ENCODE measurements at regions not wholly inside any gene's neighbourhood (a gene's known extent, or its start where the extent isn't known, plus 50 kb on each side); places are given as distances from the start of the nearest gene placed in this dataset.
"Not testable (repeated sequence)": the region's sequence is repeated elsewhere in the genome, so short reads cannot be mapped to it uniquely, and the experiment has no call there.

DNA sequence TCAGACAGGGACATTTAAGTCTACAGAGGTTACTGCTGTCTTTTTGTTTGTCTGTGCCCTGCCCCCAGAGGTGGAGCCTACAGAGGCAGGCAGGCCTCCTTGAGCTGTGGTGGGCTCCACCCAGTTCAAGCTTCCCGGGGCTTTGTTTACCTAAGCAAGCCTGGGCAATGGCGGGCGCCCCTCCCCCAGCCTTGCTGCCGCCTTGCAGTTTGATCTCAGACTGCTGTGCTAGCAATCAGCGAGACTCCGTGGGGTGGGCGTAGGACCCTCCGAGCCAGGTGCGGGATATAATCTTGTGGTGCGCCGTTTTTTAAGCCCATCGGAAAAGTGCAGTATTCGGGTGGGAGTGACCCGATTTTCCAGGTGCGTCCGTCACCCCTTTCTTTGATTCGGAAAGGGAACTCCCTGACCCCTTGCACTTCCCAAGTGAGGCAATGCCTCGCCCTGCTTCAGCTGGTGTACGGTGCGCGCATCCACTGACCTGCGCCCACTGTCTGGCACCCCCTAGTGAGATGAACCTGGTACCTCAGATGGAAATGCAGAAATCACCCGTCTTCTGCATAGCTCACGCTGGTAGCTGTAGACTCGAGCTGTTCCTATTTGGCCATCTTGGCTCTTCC lies 134.1 kb upstream of the KITLG start:
- not testable (repeated sequence) for DNase-seq (ENCODE audit: low read depth in 3 of 3)

DNA sequence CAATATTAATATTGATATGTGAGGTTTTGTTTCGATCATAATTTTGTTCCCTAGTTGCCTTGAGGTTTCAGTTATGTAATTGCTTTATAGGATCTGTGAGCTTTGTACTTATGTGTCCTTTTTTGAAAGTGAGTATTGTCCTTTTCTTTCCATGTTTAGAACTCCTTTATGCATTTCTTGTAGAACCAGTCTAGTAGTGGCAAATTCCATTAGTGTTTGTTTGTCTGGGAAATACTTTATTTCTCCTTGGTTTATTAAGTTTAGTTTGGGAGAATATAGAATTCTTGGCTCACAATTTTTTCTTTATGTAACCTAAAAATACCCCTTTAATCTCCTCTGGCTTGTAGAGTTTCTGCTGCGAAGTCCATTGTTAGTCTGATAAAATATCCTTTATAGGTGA lies 127.5 kb upstream of the KITLG start:
- DNase-seq (ENCODE audit: low read depth in 3 of 3): no peak

DNA sequence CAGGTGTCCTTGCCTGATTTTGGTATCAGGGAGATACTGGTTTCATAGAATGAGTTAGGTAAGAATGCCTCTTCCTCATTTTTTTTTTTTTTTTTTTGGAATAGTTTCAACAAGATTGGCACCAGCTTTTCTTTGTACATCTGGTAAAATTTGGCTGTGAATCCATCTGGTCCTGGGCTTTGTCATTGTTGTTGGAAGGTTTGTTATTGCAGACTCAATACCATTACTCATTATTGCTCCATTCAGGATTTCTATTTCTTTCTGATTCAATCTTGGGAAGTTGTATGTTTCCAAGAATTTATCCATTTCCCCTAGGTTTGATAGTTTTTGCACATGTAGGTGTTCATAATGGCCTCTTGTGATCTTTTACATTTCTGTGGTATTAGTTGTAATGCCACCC lies 126.0 kb upstream of the KITLG start:
- DNase-seq (ENCODE audit: low read depth in 3 of 3): no peak

DNA sequence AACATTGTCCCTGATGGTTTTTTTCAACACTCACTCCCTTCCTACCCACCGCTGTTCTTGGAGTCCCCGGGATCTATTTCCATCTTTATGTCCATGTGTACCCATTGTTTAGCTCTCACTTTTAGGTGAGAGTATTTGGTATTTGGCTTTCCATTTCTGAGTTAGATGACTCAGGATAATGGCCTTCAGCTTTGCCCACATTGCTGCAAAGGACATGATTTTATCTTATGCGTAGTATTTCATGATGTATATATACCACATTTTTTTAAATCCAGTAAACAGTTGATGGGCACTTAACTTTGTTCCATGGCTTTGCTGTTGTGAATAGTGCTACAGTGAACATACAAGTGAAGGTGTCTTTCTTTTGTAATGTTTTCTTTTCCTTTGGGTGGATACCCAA lies 123.5 kb upstream of the KITLG start:
- DNase-seq (ENCODE audit: low read depth in 3 of 3): no peak

DNA sequence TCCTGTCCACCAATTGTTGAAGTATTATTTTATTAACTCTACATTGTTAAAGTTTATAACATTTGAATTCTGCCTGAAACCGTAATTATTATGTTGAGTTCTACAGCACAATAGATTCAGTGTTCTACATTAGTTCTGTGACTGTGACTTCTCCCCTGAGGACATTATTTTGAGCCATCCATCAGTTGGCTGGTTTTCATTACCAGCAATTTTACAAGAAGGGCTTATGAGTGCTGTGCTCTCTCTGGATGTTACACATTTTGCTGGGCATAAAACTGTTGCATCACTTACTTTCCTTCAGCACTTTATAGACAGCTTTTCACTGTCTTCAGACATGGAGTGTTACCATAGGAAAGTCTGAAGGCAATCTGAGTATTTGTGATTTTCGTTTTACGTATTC lies 118.2 kb upstream of the KITLG start:
- no peak for DNase-seq (ENCODE audit: low read depth in 3 of 3)

DNA sequence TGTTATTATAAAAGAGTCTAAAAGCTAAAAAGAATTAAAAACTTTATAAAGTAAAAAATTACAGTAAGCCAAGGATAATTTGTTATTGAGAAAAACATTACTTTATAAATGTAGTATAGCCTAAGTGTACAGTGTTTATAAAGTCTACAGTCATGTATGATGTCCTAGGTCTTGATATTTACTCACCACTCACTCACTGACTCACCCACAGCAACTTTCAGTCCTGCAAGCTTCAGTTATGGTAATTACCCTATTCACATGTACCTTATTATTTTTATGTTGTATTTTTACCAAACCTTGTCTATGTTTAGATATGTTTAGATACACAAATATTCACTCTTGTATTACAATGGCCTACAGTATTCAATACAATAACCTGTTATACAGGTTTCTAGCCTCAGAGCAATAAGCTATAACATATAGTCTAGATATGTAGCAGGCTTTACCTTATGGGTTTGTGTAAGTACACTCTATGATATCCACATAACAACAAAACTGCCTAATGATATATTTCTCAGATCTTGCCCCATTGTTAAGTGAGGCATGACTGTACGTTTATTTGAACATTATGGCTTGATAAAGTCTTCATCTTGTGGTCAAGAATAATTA lies 113.7 kb upstream of the KITLG start:
- DNase-seq (ENCODE audit: low read depth in 3 of 3): no peak

DNA sequence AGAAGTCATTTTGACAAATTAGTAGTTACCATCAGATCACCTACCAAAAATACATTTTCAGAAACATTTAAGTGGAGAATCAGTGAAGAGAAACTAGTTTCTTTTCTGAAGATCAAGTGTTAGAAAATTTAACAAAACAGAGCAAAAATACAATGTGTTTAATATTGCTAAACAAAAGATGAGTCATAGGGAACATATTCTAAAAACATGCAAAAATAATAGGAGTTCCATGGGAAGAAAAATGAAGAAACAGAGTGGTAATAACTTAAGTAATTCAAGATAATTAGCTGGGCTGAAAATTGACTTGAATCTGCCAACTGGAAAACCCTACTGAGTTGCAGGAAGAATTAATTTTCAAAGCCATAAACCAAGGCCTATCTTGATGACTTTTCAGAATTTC lies 111.5 kb upstream of the KITLG start:
- no peak for DNase-seq (ENCODE audit: low read depth in 3 of 3)

DNA sequence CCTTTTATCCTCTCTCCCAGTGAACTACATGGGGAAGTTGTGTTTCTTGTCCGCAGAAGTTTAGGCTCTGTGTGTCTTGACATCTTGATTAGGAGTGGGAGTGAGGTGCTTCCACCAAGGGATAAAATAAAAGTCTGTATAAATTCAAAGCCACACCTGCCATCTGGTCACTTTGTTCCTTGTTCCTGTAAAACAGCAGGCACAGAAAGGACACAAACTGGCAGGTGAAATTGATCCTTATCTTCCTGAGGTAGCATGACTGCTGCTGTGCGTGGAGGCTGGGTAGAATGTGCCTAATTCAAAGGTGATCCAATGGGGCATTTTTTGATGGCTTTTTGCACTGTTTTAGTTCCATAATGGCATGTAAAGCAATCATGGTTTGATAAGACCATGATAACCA lies 104.3 kb upstream of the KITLG start:
- DNase-seq (ENCODE audit: low read depth in 3 of 3): no peak

DNA sequence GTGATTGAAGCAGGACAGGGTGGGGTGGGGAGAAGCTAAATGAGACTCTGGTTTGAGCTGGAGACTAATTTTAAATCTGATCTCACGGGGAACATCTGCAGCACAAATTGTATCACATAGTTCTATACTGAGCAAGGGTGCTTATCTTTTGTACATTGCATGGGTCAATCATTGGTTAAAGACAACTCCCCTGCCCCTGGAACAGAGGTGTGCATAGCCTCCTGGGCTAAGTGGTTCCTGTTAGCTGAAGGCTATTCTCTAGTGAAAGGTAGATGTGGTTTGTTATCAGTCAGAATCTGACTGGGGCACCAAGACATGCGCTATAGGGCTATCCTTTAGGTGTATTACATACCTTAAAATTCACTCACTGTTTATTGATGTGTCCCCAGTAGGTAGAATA lies 103.9 kb upstream of the KITLG start:
- DNase-seq (ENCODE audit: low read depth in 3 of 3): no peak

DNA sequence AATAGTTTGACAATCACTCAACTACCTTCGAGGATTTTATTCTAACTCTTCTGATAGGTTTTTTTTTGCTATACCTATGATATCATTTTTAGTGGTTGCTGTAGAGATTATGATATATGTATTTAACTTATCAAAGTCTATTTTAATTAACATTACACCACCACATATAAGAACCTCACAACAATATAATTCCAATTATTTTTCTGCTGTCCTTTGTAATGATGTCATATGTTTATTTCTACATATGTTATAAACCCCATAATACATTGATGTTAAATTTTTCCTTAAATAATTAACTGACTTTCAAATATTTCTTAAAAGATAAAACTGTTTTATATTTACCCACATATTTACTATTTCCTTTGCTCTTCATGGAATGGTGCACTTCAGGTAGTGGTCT lies 103.4 kb upstream of the KITLG start:
- no peak for DNase-seq (ENCODE audit: low read depth in 3 of 3)

DNA sequence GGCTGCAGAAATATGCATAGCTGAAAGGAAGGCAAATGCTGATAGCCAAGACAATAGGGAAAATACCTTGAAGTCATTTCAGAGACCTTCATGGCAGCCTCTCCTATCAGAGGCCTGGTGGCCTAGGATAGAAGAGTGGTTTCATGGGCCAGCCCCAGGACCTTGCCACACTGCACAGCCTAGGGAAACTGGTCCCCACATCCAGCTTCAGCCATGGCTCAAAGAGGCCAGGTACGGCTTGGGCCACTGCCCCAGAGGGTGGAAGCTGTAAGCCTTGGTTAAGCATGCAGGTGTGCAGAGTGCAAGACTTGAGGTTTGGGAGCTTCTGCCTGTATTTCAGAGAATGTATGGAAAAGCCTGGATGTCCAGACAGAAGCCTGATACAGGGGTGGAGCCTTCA lies 101.0 kb upstream of the KITLG start:
- DNase-seq (ENCODE audit: low read depth in 3 of 3): no peak

DNA sequence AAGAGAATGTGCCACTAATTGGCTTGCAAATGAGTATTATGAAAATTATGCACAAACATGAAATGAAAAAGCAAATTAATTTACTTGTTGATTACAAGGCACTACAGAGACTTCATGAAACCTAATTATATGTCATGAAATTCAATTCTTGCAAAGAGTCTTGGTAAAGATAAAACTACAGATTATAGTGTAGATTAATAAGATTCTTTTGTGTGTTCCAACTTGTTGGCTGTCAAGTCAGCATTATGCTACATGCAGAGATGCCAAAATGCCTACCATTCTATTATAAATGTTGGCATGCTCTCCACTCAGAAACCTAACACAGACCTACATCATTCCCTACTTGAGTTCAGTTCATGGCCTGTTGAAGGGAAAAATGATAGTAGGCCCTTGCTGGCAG lies 97.2 kb upstream of the KITLG start:
- no peak for DNase-seq (ENCODE audit: low read depth in 3 of 3)

DNA sequence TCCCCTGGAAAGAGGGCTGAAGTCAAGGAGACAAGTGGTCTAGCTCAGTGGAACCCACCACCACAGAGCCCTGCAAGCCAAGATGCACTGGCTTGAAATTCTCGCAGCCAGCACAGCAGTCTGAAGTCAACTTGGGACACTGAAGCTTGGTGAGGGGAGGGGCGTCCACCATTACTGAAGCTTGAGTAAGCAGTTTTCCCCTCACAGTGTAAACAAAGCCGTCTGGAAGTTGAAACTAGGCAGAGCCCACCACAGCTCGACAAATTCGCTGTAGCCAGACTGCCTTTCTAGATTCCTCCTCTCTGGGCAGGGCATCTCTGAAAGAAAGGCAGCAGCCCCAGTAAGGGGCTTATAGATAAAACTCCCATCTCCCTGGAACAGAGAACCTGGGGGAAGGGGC lies 87.3 kb upstream of the KITLG start:
- DNase-seq (ENCODE audit: low read depth in 3 of 3): not testable (repeated sequence)

DNA sequence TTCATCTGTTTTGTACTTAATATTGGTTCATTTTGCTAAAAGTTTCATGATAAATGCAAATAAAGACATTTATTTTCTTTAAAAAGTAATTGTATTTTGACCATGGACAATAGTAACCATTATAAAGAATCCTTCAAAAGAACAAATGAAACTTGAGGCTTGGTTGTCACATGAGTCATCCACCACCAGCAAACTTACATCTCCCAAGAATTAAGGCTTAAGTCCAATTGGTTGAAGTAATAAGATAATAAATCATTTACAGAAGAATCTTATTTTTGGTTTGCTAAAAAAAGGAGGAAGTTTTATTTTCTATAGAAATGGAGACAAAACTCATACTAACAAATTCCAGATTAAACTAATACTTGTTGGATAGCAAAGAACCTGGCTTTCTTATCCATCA lies 84.8 kb upstream of the KITLG start:
- no peak for DNase-seq (ENCODE audit: low read depth in 3 of 3)

DNA sequence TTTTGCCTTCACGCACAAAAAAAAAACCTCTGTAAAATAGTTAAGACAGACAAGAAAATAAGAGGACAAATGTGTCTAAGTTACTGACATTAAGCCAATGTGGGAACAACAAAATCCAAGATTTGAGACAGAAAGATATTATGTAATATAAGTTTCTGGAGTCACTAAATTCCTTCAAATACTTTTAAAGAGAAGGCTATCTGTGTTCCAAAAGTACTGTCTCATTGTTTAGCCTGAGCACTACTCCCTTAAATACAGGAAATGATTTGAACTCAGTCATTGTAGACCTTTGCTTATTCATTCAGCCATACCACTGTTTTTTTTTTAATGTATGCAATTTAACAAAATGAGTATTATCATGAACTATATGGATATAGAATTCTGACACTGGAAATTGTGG lies 82.7 kb upstream of the KITLG start:
- DNase-seq (ENCODE audit: low read depth in 3 of 3): no peak

DNA sequence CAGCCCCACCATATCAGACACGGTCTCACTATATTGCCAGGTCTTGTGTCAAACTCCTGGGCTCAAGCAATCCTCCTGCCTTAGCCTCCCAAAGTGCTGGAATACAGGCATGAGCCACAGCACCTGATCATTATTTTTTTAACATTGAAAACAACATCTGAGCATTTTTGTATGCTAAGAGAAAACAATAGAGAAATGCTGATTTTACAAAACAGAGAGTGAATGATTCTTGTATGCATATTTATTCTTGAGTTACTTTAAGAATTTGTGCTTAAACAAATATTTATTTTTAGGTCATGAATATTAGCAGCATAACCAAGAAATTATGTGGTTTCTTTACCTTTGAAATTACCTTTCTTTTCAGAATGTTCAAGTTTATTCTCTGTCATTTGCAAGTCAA lies 81.8 kb upstream of the KITLG start:
- no peak for DNase-seq (ENCODE audit: low read depth in 3 of 3)

DNA sequence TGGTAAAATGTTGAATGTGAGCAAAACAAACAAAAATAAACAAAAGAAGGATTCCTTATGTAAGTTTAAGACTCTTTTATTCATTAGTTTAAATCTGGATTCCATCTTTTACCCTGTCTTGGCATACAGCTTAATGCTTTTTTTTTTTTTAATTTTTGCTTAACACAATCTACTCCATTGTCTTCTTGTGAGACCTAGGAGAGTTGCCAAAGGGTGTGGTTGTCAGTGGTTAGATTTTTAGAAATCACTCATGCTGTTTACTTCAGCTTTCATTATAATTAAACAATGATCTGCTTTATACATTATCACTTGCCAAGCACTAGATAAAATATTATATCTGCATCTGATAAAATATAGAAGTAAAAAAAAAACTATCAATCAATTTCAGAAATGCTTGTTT lies 77.7 kb upstream of the KITLG start:
- no peak for DNase-seq (ENCODE audit: low read depth in 3 of 3)

DNA sequence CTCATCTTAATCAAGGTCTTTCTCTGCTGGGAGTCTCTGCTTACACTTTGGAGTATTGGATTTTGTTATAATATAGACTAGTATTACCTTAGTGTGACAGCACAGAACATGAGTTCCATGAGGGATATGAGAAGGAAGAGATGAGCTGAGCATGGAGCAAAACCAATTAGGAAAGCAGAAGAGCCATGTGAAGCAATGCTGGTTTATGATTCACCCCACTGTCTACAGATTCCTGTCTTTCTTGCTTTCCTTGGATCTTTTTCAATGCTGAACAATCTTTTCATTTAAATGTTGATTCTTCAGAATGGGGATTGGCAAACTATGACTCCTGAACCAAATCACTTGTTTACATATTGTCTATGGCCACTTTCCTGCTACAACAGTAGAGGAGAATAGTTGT lies 70.4 kb upstream of the KITLG start:
- no peak for DNase-seq (ENCODE audit: low read depth in 3 of 3)

DNA sequence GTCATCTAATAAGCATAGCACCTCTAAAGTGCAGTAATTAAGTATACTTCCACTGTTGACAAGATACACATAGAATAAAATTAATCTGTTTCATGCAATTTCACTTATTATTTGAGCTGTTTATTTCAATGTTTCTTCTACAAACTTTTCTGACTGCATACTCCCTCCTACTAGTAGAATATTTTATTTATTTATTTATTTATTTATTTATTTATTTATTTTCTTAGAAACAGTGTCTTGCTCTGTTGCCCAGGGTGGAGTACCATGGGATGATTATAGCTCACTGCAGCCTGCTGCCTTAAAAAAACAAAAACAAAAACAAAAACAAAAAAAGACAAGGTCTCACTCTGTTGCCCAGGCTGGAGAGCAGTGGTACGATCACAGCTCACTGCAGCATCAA lies 68.4 kb upstream of the KITLG start:
- no peak for DNase-seq (ENCODE audit: low read depth in 3 of 3)

DNA sequence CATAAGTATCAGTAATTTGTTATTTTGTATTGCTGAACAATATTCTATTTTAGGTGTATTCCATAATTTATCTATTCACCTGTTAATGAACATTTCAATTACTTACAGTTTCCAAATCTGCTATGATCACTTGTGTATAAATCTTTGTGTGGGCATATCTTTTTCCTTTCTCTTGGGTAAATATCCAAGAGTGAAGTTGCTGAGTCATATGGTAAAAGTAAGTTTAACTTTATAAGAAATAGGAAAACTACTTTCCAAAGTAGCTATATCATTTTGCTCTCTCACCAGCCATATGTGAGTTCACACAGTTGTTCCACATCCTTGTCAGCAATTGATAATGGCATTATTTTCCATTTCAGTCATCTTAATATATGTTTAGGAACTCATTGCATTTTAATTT lies 66.6 kb upstream of the KITLG start:
- no peak for DNase-seq (ENCODE audit: low read depth in 3 of 3)

DNA sequence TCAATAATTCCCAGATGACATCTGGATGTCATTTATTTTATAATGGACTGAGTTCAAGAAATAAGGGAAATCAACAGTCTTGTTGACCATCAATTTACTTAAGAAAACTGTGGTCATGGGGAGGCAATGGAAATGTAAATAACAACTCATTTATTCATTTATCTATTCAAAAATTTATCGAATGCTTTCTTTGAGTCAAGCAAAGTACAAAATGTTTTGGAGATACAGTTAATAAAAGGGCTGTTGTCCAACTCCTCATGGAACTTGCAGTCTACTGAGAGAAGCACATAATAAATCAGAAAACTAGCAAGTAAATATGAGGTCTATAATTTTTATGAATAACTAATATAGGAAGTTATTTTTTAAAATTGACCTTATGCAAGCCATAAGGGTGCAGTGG lies 65.5 kb upstream of the KITLG start:
- DNase-seq (ENCODE audit: low read depth in 3 of 3): no peak

DNA sequence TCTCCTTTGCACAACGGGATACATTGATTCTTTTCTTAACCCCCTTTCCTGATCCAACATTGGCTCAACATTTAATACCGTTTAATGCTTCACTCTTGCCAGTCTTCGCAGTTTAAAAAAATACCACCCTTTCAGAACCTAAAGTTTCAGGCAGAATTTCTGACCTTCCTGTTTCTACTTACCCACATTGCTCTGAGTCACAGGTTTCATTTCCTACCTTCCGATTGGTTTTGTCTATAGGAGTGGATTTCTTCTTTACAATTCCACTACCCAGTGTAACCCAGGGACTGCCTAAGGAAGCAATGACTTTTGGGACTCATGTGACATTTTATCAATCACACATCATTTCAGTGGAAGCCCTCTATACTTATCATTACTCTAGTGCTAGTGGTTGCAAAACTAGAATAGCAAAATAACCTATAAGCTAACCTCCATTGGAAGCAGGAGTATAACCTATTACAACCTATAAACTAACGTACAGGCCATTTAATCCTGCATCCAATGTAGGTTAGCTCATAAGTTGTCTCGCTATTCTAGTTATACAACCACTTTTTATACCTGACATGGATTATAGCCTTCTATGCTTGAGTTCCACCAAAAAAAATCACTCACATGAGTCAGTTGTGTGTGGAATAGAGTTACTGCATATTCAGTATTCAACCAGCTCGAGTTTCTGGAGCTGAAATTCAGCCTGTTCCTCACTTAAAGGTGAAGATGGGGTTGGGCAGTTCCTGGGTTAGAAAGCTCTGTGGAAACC lies 64.9 kb upstream of the KITLG start:
- DNase-seq (ENCODE audit: low read depth in 3 of 3): no peak

DNA sequence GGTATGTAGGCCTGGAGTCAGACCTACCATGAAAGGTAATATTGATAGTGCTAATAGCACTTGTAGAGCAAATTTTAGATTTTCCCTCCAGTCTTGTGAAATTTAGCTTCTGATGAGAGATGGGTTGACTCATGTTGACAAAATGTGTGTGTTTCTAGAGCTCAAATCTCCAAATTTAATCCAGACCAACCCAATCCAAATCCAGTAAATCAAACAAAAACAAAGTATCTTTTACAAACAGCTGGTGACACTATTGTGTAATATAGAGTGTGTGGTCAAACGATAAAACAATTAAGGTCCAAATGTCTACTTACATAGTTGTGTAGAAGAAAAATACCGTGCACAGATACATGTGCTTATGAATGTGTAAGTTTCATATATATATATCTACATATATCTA lies 63.4 kb upstream of the KITLG start:
- DNase-seq (ENCODE audit: low read depth in 3 of 3): no peak

All from stimulated activated CD4-positive, alpha-beta T cell treated with anti-CD3 and anti-CD28 coated beads, TNF-alpha, amount 100 ng/mL, for 4 hours (primary cell).